ENCODE measurements at regions not wholly inside any gene's neighbourhood (a gene's known extent, or its start where the extent isn't known, plus 50 kb on each side); places are given as distances from the start of the nearest gene placed in this dataset.

GRCh38 chr13:61002686-61003085 is 413.0 kb downstream of the PCDH20 start:
- Histone ChIP-seq H3K9ac (ENCODE audit: control insufficient read depth, extremely low read depth, insufficient read depth, low read length) (no peak overlapping the region), H3K4me2 (ENCODE audit: control insufficient read depth, extremely low read depth, insufficient read depth, low read depth, low read length) (no peak overlapping the region), H3K9me3 (ENCODE audit: control insufficient read depth, low read depth, low read length) (no peaks in the 10 kb centered on the region), H3K79me2 (ENCODE audit: control insufficient read depth, insufficient read depth, low read length) (no peaks in the 10 kb centered on the region), H2AFZ (ENCODE audit: control insufficient read depth, low read length) (no peak overlapping the region), H3K4me3 (ENCODE audit: control insufficient read depth in 2 of 3, extremely low read depth in 1 of 3, insufficient read depth in 2 of 3, low read depth in 1 of 3, low read length in 3 of 3) (no peak overlapping the region), H3K4me1 (ENCODE audit: control insufficient read depth, extremely low read depth, insufficient read depth, low read length) (no peaks in the 10 kb centered on the region), H4K20me1 (ENCODE audit: control insufficient read depth, extremely low read depth, insufficient read depth, low read length) (no peaks in the 10 kb centered on the region), H3K27ac (ENCODE audit: control insufficient read depth, insufficient read depth, low read length) (no peak overlapping the region), H3K9me1 (ENCODE audit: control insufficient read depth, extremely low read depth, insufficient read depth, low read length) (no peaks in the 10 kb centered on the region), H3K36me3 (ENCODE audit: control insufficient read depth in 2 of 2, extremely low read depth in 1 of 2, insufficient read depth in 2 of 2, low read length in 2 of 2) (no peaks in the 10 kb centered on the region), H3K27me3 (ENCODE audit: control insufficient read depth, extremely low read depth, insufficient read depth, low read length) (no peaks in the 10 kb centered on the region)
- TF ChIP-seq CTCF (optimal IDR thresholded peaks at IDR 0.05 in 1 of 3, IDR thresholded peaks at IDR 0.05 in 1 of 3, conservative IDR thresholded peaks at IDR 0.05 in 1 of 3; ENCODE audit: extremely low read depth in 1 of 3, insufficient read depth in 2 of 3, low read length in 3 of 3) (no peak), EZH2 (IDR thresholded peaks at IDR 0.05; ENCODE audit: low read length) (no peak)
- FAIRE-seq: no peak
- DNase-seq (ENCODE audit: low read depth, low spot score): no peak
- dilution Hi-C loops (cut with MboI; ENCODE audit: extremely low pct_ligation_motif_present, low sequenced_read_pairs): no loop called here

DNA sequence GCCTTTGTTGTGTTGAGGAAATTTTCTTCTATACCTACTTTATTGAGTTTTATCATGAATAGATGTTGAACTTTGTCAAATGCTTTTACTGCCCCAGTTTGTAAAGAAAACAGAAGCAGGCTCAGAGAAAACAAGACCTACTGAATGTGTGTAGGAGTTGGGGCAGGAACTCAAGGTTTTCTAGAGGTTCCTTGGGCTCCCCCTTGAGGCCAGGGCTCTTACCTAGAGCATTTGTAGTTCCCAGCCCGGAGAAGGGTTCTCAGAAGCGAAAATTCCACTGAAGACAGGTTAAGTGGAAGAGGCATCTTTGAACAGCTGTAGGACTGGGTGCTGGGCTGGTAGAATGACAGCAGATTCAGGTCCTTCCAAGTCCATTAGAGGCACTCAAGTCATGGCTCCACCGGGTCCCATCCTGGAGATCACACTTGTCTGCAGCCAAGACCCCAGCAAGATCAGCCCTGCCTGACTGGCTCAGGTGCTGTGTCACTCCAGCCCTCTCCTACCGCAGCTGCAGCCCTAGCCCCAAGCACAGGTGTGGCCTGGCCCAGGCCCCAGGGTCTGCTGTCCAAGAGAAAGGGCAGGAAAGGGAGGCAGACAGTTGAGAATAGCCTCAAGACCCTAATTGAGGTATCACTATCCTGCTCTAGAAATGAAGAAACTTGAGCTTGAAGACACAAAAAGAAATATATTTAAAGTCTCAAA is 425.5 kb downstream of the PCDH20 start:
- Histone ChIP-seq H3K36me3 (ENCODE audit: control insufficient read depth in 2 of 2, extremely low read depth in 1 of 2, insufficient read depth in 2 of 2, low read length in 2 of 2) (no peaks in the 10 kb centered on the region), H3K4me2 (ENCODE audit: control insufficient read depth, extremely low read depth, insufficient read depth, low read depth, low read length) (no peak overlapping the region), H3K79me2 (ENCODE audit: control insufficient read depth, insufficient read depth, low read length) (no peaks in the 10 kb centered on the region), H3K27ac (ENCODE audit: control insufficient read depth, insufficient read depth, low read length) (no peak overlapping the region), H3K4me1 (ENCODE audit: control insufficient read depth, extremely low read depth, insufficient read depth, low read length) (no peaks in the 10 kb centered on the region), H3K4me3 (ENCODE audit: control insufficient read depth in 2 of 3, extremely low read depth in 1 of 3, insufficient read depth in 2 of 3, low read depth in 1 of 3, low read length in 3 of 3) (no peak overlapping the region), H3K27me3 (ENCODE audit: control insufficient read depth, extremely low read depth, insufficient read depth, low read length) (no peaks in the 10 kb centered on the region), H3K9me1 (ENCODE audit: control insufficient read depth, extremely low read depth, insufficient read depth, low read length) (no peaks in the 10 kb centered on the region), H4K20me1 (ENCODE audit: control insufficient read depth, extremely low read depth, insufficient read depth, low read length) (no peaks in the 10 kb centered on the region), H3K9ac (ENCODE audit: control insufficient read depth, extremely low read depth, insufficient read depth, low read length) (no peak overlapping the region), H2AFZ (ENCODE audit: control insufficient read depth, low read length) (no peak overlapping the region), H3K9me3 (ENCODE audit: control insufficient read depth, low read depth, low read length) (no peaks in the 10 kb centered on the region)
- TF ChIP-seq CTCF (optimal IDR thresholded peaks at IDR 0.05 in 1 of 3, IDR thresholded peaks at IDR 0.05 in 1 of 3, conservative IDR thresholded peaks at IDR 0.05 in 1 of 3; ENCODE audit: extremely low read depth in 1 of 3, insufficient read depth in 2 of 3, low read length in 3 of 3) (peak; percentile 48 to 82 (median 61)), EZH2 (IDR thresholded peaks at IDR 0.05; ENCODE audit: low read length) (no peak)
- DNase-seq (ENCODE audit: low read depth, low spot score): no peak
- FAIRE-seq: no peak
- dilution Hi-C loops (cut with MboI; ENCODE audit: extremely low pct_ligation_motif_present, low sequenced_read_pairs): no loop called here
